ENCODE measurements at regions not wholly inside any gene's neighbourhood (a gene's known extent, or its start where the extent isn't known, plus 50 kb on each side); places are given as distances from the start of the nearest gene placed in this dataset.

- intact Hi-C loops (cut with DNase I; ENCODE audit: low total_unique reads), result no loop called here
- WGBS, 2 donors (ENCODE audit: low coverage in 1 of 2), result 31 to 38% methylated on average over 3 to 4 of the region's 4 CpGs
- in situ Hi-C loops (cut with MboI; ENCODE audit: low pct_ligation_motif_present in 1 of 4, low pct_unique_long_range_greater_than_20kb in 1 of 4, low sequenced_read_pairs in 3 of 4), result no loop called here
Observed at GRCh38 chr14:28676479-28676878, 90.1 kb upstream of the FOXG1 start.

GRCh38 chr14:28677381-28677780, 89.2 kb upstream of the FOXG1 start:
- in situ Hi-C loops (cut with MboI; ENCODE audit: low pct_ligation_motif_present in 1 of 4, low pct_unique_long_range_greater_than_20kb in 1 of 4, low sequenced_read_pairs in 3 of 4) (no loop called here), intact Hi-C loops (cut with DNase I; ENCODE audit: low total_unique reads) (no loop called here)
- WGBS, 2 donors (ENCODE audit: low coverage in 1 of 2), result 90 to 93% methylated on average over 2 of the region's 2 CpGs
- TF ChIP-seq POLR2AphosphoS5 (IDR thresholded peaks at IDR 0.05) (no peak), POLR2A (IDR thresholded peaks at IDR 0.05) (no peak), EP300 (IDR thresholded peaks at IDR 0.05; ENCODE audit: low read depth) (no peak), CTCF (IDR thresholded peaks at IDR 0.05) (no peak)
- no peak overlapping the region for H3K4me3 ChIP-seq
- no peaks in the 10 kb centered on the region for H3K36me3 ChIP-seq
- no peaks in the 10 kb centered on the region for H3K4me1 ChIP-seq
- H3K27me3 ChIP-seq, result no peaks in the 10 kb centered on the region
- no peak for DNase-seq
- H3K9me3 ChIP-seq, result no peaks in the 10 kb centered on the region
- H3K27ac ChIP-seq, result no peak overlapping the region

More at GRCh38 chr14:28676479-28676878, 90.1 kb upstream of the FOXG1 start:
- no peaks in the 10 kb centered on the region for H3K27me3 ChIP-seq
- no peak for DNase-seq
- no peak for TF ChIP-seq CTCF (IDR thresholded peaks at IDR 0.05)
- no peak for TF ChIP-seq EP300 (IDR thresholded peaks at IDR 0.05; ENCODE audit: low read depth)
- TF ChIP-seq POLR2A (IDR thresholded peaks at IDR 0.05), result no peak
- TF ChIP-seq POLR2AphosphoS5 (IDR thresholded peaks at IDR 0.05), result no peak
- H3K36me3 ChIP-seq, result no peaks in the 10 kb centered on the region
- H3K4me3 ChIP-seq, result no peak overlapping the region
- H3K9me3 ChIP-seq, result no peaks in the 10 kb centered on the region
- H3K27ac ChIP-seq, result no peak overlapping the region
- H3K4me1 ChIP-seq, result no peaks in the 10 kb centered on the region

DNA sequence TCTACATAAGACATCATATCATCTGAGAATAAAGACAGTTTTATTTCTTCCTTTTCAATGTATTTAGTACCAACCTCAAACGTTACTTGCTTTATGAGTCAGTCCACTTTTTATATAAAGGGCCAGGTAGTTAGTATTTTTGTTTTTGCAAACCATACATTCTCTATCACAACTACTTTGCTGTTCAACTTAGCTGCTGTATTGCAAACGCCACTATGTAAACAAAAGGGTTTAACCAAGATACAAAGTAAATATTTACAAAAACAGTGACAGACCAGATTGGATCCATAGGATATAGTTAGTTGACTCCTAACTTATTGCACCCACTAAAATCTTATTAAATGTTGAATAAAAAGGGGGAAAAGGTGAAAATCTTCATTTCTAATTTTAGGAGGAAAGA, 87.7 kb upstream of the FOXG1 start:
- WGBS, 2 donors (ENCODE audit: low coverage in 1 of 2), result 13 to 15% methylated on average over 2 of the region's 2 CpGs
- in situ Hi-C loops (cut with MboI; ENCODE audit: low pct_ligation_motif_present in 1 of 4, low pct_unique_long_range_greater_than_20kb in 1 of 4, low sequenced_read_pairs in 3 of 4), result no loop called here

DNA sequence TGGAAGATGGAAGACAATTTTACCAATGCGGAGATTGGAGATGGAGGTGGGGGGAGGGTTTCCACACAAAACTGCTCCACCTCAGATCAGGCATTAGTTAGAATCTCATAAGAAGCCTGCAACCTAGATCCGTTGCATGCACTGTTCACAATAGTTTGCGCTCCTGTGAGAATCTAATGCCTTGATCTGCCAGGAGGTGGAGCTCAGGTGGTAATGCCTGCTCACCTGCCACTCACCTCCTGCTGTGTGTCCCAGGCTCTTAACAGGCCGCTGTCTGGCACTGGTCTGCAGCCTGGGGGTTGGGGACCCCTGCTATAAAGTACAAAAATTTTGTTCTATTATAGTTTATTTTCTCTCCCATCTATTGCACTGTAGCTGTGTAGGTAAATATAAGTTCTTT, 84.9 kb upstream of the FOXG1 start:
- 48 to 59% methylated on average over 2 to 4 of the region's 4 CpGs for WGBS, 2 donors (ENCODE audit: low coverage in 1 of 2)

More for the DNA sequence above, 87.7 kb upstream of the FOXG1 start:
- H3K27ac ChIP-seq, result no peak overlapping the region
- no peak overlapping the region for H3K4me3 ChIP-seq
- TF ChIP-seq POLR2A (IDR thresholded peaks at IDR 0.05) (no peak), EP300 (IDR thresholded peaks at IDR 0.05; ENCODE audit: low read depth) (no peak)
- H3K4me1 ChIP-seq, result no peaks in the 10 kb centered on the region
- H3K9me3 ChIP-seq, result no peaks in the 10 kb centered on the region
- DNase-seq, result no peak
- intact Hi-C loops (cut with DNase I; ENCODE audit: low total_unique reads), result no loop called here
- H3K27me3 ChIP-seq, result no peaks in the 10 kb centered on the region
- H3K36me3 ChIP-seq, result no peaks in the 10 kb centered on the region

More for the DNA sequence above, 84.9 kb upstream of the FOXG1 start:
- intact Hi-C loops (cut with DNase I; ENCODE audit: low total_unique reads), result no loop called here
- H3K27ac ChIP-seq, result no peak overlapping the region
- no peaks in the 10 kb centered on the region for H3K4me1 ChIP-seq
- H3K4me3 ChIP-seq, result no peak overlapping the region
- H3K27me3 ChIP-seq, result no peaks in the 10 kb centered on the region
- no peaks in the 10 kb centered on the region for H3K9me3 ChIP-seq
- no peaks in the 10 kb centered on the region for H3K36me3 ChIP-seq
- no peak for DNase-seq
- TF ChIP-seq POLR2AphosphoS5 (IDR thresholded peaks at IDR 0.05), result no peak
- no peak for TF ChIP-seq POLR2A (IDR thresholded peaks at IDR 0.05)
- no peak for TF ChIP-seq EP300 (IDR thresholded peaks at IDR 0.05; ENCODE audit: low read depth)
- no peak for TF ChIP-seq CTCF (IDR thresholded peaks at IDR 0.05)
- in situ Hi-C loops (cut with MboI; ENCODE audit: low pct_ligation_motif_present in 1 of 4, low pct_unique_long_range_greater_than_20kb in 1 of 4, low sequenced_read_pairs in 3 of 4), result no loop called here
